CD14-positive monocyte (primary cell): ENCODE measurements at regions not wholly inside any gene's neighbourhood (a gene's known extent, or its start where the extent isn't known, plus 50 kb on each side); places are given as distances from the start of the nearest gene placed in this dataset.

Experiments used
- DNase-seq, 3 donors: peaks; one replicate each; pipeline ENCODE4 v3.0.0-alpha.2; 2011 to 2022
- H2AFZ ChIP-seq: 2 replicates; pipeline ENCODE4 v1.6.0; 2012; ENCODE audit warnings: mild to moderate bottlenecking, low read depth, low read length, inconsistent platforms; ENCODE audit not compliant: insufficient read depth, poor library complexity, severe bottlenecking
- H3K27ac ChIP-seq, 2 donors: 1 replicate in 1 of 2; 2 replicates in 1 of 2; pipeline ENCODE4 v1.5.1; 2012 to 2013; ENCODE audit warnings: low read length in 2 of 2, control low read depth in 1 of 2, inconsistent platforms in 1 of 2, low read depth in 1 of 2, mild to moderate bottlenecking in 1 of 2
- H3K27me3 ChIP-seq, 2 donors: one replicate each; pipeline versions ENCODE4 v1.6.0 to v1.6.1; 2011 to 2013; ENCODE audit warnings: low read length in 2 of 2; ENCODE audit not compliant: control insufficient read depth in 2 of 2, insufficient read depth in 2 of 2
- H3K36me3 ChIP-seq, 2 donors: replicated peaks in 1 of 2; 1 replicate in 1 of 2; 2 replicates in 1 of 2; pipeline versions ENCODE4 v1.5.1 to v1.6.1; 2012 to 2013; ENCODE audit warnings: low read length in 2 of 2, control low read depth in 1 of 2, inconsistent platforms in 1 of 2, mild to moderate bottlenecking in 1 of 2; ENCODE audit not compliant: insufficient read depth in 2 of 2, control insufficient read depth in 1 of 2
- H3K4me1 ChIP-seq, 2 donors: 1 replicate in 1 of 2; 2 replicates in 1 of 2; pipeline versions ENCODE4 v1.5.1 to v1.6.1; 2012 to 2013; ENCODE audit warnings: low read length in 2 of 2, control low read depth in 1 of 2, inconsistent platforms in 1 of 2, mild to moderate bottlenecking in 1 of 2, moderate library complexity in 1 of 2; ENCODE audit not compliant: insufficient read depth in 2 of 2, control insufficient read depth in 1 of 2
- H3K4me2 ChIP-seq: replicated peaks from 2 replicates; pipeline ENCODE3; 2012; ENCODE audit warnings: low read length, moderate library complexity, mild to moderate bottlenecking; ENCODE audit not compliant: poor library complexity, severe bottlenecking; ENCODE audit errors: extremely low read depth
- H3K4me3 ChIP-seq, 3 experiments: fragments of 200-600 bp in 1 of 3; sonication (generic) in 1 of 3; replicated peaks in 1 of 3; 1 replicate in 2 of 3; 2 replicates in 1 of 3; pipeline ENCODE4 v1.5.1; 2011 to 2013; ENCODE audit warnings: low read length in 3 of 3, mild to moderate bottlenecking in 3 of 3, control low read depth in 2 of 3, low read depth in 2 of 3, inconsistent platforms in 1 of 3, moderate library complexity in 1 of 3
- H3K79me2 ChIP-seq: 2 replicates; pipeline ENCODE4 v1.6.0; 2012; ENCODE audit warnings: mild to moderate bottlenecking, control low read depth, inconsistent platforms, low read length, moderate library complexity; ENCODE audit not compliant: insufficient read depth
- H3K9ac ChIP-seq: 2 replicates; pipeline ENCODE4 v1.6.0; 2017; ENCODE audit warnings: low read length, mild to moderate bottlenecking; ENCODE audit not compliant: insufficient read depth, poor library complexity, severe bottlenecking
- H3K9me3 ChIP-seq, 2 donors: replicated peaks in 1 of 2; 1 replicate in 1 of 2; 2 replicates in 1 of 2; pipeline versions ENCODE4 v1.5.1 to v1.6.1; 2012 to 2013; ENCODE audit warnings: low read length in 2 of 2, control low read depth in 1 of 2; ENCODE audit not compliant: control insufficient read depth in 1 of 2, insufficient read depth in 1 of 2
- H4K20me1 ChIP-seq: 2 replicates; pipeline ENCODE4 v1.6.0; 2012; ENCODE audit warnings: mild to moderate bottlenecking, low read length, control low read depth, moderate library complexity; ENCODE audit not compliant: insufficient read depth
- H3K27ac Mint-ChIP-seq, 7 donors: one replicate each; pipeline ENCODE4 v1.8.0; 2020; ENCODE audit warnings: mild to moderate bottlenecking in 7 of 7, mixed read lengths in 7 of 7, moderate library complexity in 6 of 7, inconsistent platforms in 2 of 7
- H3K27me3 Mint-ChIP-seq, 3 donors: one replicate each; pipeline ENCODE4 v1.8.0; 2021 to 2022; ENCODE audit warnings: low read depth in 3 of 3, mild to moderate bottlenecking in 3 of 3, mixed read lengths in 3 of 3, moderate library complexity in 3 of 3, inconsistent platforms in 1 of 3
- H3K36me3 Mint-ChIP-seq, 2 donors: one replicate each; pipeline ENCODE4 v1.8.0; 2020; ENCODE audit warnings: mixed read lengths in 2 of 2, inconsistent platforms in 1 of 2, mild to moderate bottlenecking in 1 of 2
- H3K4me1 Mint-ChIP-seq: one replicate; pipeline ENCODE4 v1.8.0; 2020; ENCODE audit warnings: mild to moderate bottlenecking, mixed read lengths
- H3K4me3 Mint-ChIP-seq, 2 donors: one replicate each; pipeline ENCODE4 v1.8.0; 2020; ENCODE audit warnings: mild to moderate bottlenecking in 2 of 2, mixed read lengths in 2 of 2, moderate library complexity in 1 of 2
- H3K9me3 Mint-ChIP-seq, 7 donors: one replicate each; pipeline ENCODE4 v1.8.0; 2020 to 2022; ENCODE audit warnings: mixed read lengths in 7 of 7, mild to moderate bottlenecking in 6 of 7, moderate library complexity in 6 of 7, inconsistent platforms in 2 of 7
- WGBS: methylation state at CpG from one replicate; pipeline ENCODE4 v1.1.5; 2013; ENCODE audit warnings: missing lambda C conversion rate; ENCODE audit not compliant: insufficient coverage; 5-methylcytosine and 5-hydroxymethylcytosine counted together
- intact Hi-C, 2 donors: fragments of 100-400 bp; cut with micrococcal nuclease; formaldehyde crosslinking; loops; one replicate each; pipeline versions ENCODE4 v1.15.0 to v1.15.1; 2023
- TF ChIP-seq, protein P1 (sequence below): fragments of 200-600 bp; IDR thresholded peaks from one replicate; pipeline ENCODE4 v1.8.0; 2022; ENCODE audit warnings: antibody characterized with exemption, mild to moderate bottlenecking

DNA sequence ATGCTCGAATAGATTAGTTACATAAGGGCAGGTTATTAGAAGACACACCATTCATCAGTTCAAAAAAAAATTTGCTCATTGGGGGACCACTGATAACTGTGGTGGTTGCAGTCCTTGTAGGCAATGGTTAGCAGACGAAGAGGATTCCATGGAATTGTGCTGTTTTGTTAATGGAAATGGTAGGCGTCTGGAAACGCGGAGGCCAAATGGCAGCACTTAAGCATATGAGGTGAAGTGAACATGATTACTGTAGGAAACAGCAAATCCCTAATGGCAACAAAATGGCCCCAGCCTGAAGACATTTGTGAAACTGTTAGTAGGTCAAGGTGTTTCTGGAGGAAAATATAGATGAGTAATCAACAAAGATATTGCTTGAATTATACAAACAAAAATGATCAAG is 535.4 kb upstream of the PTPRD start:
- 91% methylated on average over 4 of the region's 5 CpGs for WGBS
- Mint-ChIP-seq H3K27me3 (no peaks in the 10 kb centered on the region), H3K4me3 (no peak overlapping the region), H3K9me3 (peaks cover 0 to 2% (median 0%) of the 10 kb centered on the region in 7 donors), H3K4me1 (no peaks in the 10 kb centered on the region), H3K27ac (no peak overlapping the region), H3K36me3 (no peaks in the 10 kb centered on the region)
- no peaks in the 10 kb centered on the region for H3K9me3 ChIP-seq
- DNase-seq, result no peak
- H2AFZ ChIP-seq, result no peak overlapping the region
- no peaks in the 10 kb centered on the region for H3K27me3 ChIP-seq
- no peaks in the 10 kb centered on the region for H3K4me1 ChIP-seq
- intact Hi-C loops, result no loop called here
- no peaks in the 10 kb centered on the region for H3K79me2 ChIP-seq
- H3K27ac ChIP-seq, result no peak overlapping the region
- no peak overlapping the region for H3K4me2 ChIP-seq
- no peak overlapping the region for H3K9ac ChIP-seq
- no peak overlapping the region for H3K4me3 ChIP-seq
- no peaks in the 10 kb centered on the region for H3K36me3 ChIP-seq
- TF ChIP-seq, protein P1, sequence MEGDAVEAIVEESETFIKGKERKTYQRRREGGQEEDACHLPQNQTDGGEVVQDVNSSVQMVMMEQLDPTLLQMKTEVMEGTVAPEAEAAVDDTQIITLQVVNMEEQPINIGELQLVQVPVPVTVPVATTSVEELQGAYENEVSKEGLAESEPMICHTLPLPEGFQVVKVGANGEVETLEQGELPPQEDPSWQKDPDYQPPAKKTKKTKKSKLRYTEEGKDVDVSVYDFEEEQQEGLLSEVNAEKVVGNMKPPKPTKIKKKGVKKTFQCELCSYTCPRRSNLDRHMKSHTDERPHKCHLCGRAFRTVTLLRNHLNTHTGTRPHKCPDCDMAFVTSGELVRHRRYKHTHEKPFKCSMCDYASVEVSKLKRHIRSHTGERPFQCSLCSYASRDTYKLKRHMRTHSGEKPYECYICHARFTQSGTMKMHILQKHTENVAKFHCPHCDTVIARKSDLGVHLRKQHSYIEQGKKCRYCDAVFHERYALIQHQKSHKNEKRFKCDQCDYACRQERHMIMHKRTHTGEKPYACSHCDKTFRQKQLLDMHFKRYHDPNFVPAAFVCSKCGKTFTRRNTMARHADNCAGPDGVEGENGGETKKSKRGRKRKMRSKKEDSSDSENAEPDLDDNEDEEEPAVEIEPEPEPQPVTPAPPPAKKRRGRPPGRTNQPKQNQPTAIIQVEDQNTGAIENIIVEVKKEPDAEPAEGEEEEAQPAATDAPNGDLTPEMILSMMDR, result no peak
- H4K20me1 ChIP-seq, result no peaks in the 10 kb centered on the region

GRCh38 chr9:11149065-11149464 is 536.3 kb upstream of the PTPRD start:
- Histone ChIP-seq H2AFZ (no peak overlapping the region), H3K9me3 (no peaks in the 10 kb centered on the region), H3K4me2 (no peak overlapping the region), H3K27me3 (no peaks in the 10 kb centered on the region), H3K36me3 (no peaks in the 10 kb centered on the region), H3K4me1 (no peaks in the 10 kb centered on the region), H3K27ac (no peak overlapping the region), H3K9ac (no peak overlapping the region), H3K79me2 (no peaks in the 10 kb centered on the region), H4K20me1 (no peaks in the 10 kb centered on the region), H3K4me3 (no peak overlapping the region)
- 64% methylated on average over 6 of the region's 7 CpGs for WGBS
- Mint-ChIP-seq H3K4me1 (no peaks in the 10 kb centered on the region), H3K27ac (no peak overlapping the region), H3K27me3 (no peaks in the 10 kb centered on the region), H3K9me3 (peaks cover 0 to 2% (median 0%) of the 10 kb centered on the region in 7 donors), H3K4me3 (no peak overlapping the region), H3K36me3 (no peaks in the 10 kb centered on the region)
- intact Hi-C loops, result no loop called here
- no peak for DNase-seq
- TF ChIP-seq, protein P1, result no peak
